Hypothalamus (tissue), 51 donors: ENCODE measurements at regions not wholly inside any gene's neighbourhood (a gene's known extent, or its start where the extent isn't known, plus 50 kb on each side); places are given as distances from the start of the nearest gene placed in this dataset.

ENCODE experiments used
- DNase-seq, 51 donors: peaks; one replicate each; lab custom pipeline; 2025; lab: John Stamatoyannopoulos, UW

DNA sequence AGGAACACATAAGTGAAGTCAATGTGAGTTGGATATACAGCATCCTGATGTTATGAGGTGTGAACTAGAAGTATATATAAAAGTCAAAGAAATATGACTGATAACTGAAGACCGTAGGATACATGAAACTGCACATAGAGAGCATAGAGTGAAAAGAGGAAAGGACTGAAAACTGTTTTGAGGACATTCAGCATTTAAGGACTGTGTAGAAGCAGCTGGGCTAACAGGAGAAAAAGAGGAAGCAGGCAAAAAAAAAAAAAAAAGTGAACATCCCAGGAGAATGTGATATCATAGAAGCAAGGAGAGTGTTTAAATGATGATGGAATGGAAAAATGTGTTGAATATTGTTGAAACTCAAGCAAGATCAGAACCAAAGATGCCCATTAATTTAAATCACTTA, 363.5 kb downstream of the PCDH20 start:
- DNase-seq = no peak

DNA sequence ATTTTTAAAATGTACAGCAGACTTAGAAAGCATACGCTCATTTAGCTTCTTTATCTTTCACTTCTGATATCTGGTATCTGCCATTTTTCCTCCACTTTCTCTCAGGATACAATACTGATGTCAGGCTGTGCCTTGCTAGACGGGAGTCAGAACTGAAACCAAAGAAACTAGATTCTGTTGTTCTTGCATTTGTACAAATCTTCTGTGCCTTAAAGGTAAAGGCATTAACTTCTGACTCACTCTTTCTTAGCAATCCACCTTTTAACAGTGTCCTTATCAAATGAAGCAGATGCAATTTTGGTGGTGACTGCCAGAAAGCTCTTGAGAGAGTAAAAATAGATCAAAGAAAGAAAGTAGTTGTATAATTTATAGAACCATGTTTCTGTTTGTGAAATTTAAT, 370.4 kb downstream of the PCDH20 start:
- DNase-seq = no peak

DNA sequence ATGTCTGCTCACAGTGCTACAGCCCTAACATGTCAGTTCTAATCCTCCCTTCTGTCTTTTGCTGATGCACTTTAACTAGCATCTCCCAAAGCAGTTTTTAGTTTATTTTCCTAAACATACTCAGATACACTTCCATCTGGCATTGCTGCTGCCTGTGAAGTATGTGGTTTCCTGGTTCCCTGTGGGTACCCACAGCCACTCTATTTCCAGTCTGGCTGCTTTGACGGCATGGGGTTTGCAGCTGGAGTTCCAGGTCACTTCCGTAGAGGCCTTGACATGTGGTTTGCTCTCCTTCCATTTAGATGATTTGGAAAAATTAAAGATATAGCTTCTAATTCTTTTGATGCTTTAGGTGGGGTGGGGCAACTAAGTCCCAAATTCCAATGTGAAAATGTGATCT, 375.5 kb downstream of the PCDH20 start:
- DNase-seq = no peak

DNA sequence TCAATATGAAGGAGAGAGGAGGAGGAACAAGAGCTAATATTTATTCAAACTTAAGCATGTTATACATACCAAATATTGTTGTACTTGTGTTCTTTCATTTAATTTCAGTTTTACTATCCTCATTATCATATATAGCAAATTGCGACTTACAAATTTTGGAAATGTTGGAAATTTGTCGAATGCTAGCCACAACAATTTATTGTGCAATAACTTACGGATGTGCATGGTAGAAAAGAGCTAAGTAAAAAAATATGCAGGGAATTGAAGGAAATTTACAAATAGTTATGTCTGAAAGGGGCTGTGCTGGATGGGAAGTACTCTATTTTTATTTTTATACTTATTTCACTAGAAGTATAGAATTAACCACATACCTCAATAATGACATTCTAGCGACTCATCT, 376.3 kb downstream of the PCDH20 start:
- DNase-seq = no peak

DNA sequence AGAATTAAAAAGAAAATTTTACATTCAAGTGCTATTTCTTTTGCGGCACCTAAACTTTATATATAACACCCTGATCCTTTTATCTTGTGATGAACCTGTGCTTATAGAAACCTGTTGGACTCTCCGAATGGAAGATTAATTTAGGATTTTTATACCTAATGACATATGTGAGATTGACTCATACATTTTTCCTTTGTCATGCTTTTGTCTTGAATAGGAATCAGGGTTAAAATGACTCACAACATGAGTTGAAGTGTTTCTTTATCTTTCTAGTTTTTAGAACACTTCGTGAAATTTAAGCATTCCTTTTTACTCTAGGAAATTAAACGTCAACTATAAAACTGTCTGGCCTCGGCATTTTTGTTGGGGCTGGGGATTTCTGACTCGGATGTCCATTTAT, 378.9 kb downstream of the PCDH20 start:
- DNase-seq = no peak

DNA sequence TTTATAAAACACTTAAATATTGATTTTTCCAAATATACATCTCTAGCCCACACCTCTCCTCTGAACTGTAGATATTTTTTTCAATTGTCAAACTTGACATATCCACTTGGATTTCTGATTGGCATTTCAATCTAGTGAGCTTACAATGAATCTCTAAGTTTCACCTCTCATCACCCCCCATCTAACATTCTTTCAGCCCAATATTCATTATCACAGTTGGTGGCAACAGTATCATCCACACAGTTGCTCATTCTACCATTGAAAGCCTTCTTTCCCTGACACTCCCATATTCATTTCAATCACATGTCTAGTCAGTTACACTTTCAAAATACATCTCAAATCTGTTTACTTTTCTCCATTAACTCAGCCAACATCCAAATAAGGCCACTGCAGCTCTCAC, 385.2 kb downstream of the PCDH20 start:
- no peak for DNase-seq

DNA sequence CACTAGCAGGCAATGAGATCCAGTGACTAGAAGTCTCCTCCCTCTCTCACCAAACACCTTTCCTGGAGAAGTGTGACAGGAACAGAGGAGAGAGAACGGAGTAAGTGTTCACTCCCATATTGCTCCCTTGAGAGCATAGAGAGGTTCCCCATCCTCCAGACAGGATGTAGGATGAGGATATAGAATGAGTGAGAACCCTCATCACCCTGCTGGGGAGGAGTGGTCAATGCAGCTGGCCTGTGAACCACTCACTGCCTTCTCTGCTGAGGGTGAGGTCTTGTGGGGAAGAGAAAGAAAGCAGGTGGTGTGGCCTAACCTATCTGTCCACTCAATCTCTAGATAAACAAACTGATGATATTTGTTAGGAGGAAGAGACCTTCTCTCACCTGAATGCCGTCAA, 386.6 kb downstream of the PCDH20 start:
- DNase-seq = no peak

DNA sequence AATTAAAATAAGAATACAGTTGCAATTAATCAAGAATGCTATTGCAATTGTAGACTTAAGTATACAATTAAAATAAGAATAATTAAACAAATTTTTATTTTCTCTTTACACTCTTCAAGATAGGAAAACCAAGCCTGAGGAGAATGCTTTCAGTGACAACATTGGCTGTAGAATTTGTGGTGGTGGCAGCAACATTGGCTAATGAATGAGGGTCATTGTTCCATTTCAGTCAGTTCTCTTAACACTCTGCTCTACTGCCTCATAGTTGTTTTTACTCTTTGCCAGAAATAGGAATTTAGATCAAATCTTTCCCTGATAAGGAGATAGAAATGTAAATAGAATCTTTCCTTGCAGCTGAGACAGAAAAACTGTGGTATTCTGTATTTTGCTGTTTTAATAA, 391.6 kb downstream of the PCDH20 start:
- peak in 9 of 51 donors; percentile 0 to 11 (median 4) for DNase-seq

DNA sequence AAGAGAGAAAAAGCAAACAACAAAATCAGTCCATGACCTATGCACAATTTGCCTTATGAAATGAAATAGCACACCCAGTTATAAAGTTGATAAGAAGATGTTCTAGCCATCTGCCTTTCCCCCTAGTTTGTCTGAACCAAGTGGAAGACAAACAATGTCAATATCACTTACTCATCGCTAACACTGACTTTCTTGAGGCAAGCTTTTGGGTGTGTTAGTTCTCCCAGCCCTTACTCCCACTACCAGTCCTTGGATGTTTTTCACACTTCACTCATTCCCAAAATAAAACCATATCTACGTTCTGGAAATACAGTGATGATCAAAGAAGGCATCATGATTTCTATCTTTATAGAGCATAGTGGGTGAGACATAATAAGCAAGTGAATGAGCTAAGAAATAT, 393.8 kb downstream of the PCDH20 start:
- DNase-seq = no peak

DNA sequence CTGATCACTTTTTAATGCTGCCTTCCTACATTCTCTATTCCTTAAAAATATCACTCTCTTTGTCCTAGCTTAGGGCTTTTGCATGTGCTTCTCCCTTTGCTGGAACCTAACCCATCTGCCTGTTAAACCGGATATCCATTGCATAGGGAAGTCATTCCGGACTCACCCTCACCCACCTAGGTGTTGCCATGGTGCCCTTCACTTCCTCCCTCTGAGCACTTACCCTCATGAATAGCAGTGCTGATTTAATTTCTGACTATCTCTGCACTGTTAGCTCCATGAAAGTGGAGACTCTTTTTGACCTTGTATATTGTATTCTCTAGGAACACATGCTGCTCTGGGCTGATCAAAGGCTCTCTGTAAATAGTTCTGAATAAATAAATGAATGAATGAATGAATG, 401.9 kb downstream of the PCDH20 start:
- DNase-seq = no peak

DNA sequence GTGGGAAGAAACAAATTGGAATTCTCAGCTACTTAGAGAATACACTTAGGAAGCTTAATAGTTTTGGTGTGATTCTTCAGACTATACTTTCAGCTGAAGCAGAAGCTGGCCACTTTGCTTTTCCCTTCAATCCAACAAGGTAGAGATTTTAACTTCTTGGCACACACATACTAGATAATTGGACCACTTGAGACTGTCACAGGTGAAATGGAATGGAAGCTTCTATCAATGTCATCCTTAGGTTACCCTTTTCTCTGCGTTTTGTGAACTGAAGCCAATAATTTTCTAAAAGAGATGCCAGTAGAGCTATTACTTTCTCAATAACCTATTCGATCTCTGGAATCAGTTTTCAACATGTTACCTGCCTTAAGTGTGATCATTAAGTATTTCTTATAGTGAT, 405.3 kb downstream of the PCDH20 start:
- DNase-seq = no peak

DNA sequence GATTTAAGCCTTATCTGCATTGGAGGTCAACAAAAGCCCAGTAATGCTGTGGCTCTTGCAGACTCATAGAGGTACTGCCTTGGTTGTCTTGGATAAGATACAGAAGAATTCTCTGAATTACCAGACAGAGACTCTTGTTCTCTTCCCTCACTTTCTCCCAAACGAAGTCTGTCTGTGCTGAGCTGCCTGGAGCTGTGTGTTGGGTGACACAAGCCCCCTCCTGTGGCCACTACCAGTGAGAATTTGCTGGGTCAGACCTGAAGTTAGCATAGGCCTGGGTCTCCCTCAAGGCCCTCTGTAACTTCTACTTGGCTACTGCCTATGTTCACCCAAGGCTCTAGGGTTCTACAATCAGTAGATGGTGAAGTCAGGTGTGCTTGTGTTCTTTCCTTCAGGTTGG, 413.0 kb downstream of the PCDH20 start:
- no peak for DNase-seq

DNA sequence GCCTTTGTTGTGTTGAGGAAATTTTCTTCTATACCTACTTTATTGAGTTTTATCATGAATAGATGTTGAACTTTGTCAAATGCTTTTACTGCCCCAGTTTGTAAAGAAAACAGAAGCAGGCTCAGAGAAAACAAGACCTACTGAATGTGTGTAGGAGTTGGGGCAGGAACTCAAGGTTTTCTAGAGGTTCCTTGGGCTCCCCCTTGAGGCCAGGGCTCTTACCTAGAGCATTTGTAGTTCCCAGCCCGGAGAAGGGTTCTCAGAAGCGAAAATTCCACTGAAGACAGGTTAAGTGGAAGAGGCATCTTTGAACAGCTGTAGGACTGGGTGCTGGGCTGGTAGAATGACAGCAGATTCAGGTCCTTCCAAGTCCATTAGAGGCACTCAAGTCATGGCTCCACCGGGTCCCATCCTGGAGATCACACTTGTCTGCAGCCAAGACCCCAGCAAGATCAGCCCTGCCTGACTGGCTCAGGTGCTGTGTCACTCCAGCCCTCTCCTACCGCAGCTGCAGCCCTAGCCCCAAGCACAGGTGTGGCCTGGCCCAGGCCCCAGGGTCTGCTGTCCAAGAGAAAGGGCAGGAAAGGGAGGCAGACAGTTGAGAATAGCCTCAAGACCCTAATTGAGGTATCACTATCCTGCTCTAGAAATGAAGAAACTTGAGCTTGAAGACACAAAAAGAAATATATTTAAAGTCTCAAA, 425.5 kb downstream of the PCDH20 start:
- DNase-seq = no peak

DNA sequence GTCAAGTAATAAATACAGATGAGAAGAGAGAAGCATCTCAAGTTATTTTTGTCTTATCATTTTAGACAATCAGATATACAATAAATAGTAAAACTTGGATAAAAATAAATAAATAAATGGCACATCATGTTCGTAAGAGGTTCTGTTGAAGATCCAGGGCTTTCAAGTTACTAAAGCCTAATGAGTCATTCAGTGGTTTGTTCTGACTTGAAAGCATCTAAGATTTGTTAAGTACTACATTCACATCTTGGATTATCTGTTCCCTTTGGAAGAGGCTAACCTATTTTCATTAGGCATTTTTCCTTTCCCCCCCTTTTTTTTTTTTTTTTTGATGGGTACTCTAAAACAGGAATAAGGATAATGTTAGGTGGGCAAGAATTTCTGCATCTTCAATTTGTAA, 429.3 kb downstream of the PCDH20 start:
- DNase-seq = no peak

DNA sequence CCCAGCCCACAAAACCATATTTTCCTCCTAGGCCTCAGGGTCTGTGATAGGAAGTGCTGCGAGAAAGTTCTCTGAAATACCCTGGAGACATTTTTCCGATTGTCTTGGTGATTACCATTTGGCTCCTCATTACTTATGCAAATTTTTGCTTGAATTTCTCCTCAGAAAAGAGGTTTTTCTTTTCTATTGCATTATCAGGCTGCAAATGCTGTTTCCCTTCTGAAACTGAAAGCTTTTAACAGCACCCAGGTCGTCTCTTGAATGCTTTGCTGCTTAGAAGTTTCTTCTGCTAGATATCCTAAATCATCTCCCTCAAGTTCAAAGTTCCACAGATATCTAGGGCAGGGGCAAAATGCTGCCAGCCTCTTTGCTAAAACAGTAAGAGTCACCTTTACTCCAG, 434.2 kb downstream of the PCDH20 start:
- no peak for DNase-seq

DNA sequence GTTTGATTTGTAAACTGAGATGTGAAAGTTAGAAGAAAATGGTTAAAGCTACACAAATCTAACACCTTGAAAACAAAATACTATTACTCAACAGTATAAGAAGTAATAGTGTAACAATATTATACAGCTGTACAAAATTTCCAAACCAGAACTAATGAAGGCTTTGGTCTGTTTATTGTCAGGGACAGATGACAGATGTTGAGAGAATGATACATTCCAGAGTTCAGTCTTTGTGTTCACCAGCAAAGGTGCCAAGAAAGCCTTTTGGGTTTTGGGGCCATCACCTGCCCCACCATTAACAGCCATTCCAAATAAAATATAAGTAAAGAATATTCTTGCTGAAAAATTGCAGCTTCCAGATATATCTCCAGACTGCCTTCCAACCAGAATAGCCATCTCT, 439.3 kb downstream of the PCDH20 start:
- DNase-seq = no peak

DNA sequence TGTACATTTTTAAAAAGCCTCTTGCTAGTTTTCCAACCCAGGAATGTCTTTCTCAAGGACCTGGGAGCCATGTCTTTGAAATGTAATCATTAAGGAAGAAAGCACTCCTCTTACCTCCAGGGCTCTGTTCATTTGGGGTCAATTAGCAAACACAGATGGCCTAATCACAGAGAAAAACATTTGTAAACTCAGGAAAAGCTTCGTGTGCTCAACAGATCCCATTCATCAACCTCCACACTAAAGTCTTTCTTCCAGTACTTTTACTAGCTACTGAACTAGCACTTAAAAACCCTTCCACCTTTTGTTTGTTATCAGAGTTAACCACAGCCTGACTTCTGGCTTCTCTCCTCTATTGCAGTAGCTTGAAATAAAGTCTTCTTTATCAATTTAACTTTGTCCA, 441.4 kb downstream of the PCDH20 start:
- no peak for DNase-seq

DNA sequence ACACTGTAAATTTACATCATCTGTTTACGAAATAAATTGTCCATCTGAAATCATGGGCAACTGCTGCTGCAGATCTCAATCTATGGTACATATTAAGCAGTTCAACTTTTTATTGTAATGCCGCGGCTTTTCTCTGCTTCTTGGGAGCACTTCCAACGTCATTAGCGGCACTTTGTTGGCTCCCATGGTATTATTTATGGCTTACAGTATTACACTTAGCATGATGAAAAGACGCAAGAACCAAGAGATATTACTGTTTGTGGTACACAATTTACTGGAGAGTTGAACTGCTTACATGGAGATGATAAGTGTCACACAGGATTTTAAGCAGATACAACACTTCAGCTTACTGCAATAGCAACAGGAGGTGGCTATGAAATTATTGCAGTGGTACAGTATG, 442.1 kb downstream of the PCDH20 start:
- no peak for DNase-seq

DNA sequence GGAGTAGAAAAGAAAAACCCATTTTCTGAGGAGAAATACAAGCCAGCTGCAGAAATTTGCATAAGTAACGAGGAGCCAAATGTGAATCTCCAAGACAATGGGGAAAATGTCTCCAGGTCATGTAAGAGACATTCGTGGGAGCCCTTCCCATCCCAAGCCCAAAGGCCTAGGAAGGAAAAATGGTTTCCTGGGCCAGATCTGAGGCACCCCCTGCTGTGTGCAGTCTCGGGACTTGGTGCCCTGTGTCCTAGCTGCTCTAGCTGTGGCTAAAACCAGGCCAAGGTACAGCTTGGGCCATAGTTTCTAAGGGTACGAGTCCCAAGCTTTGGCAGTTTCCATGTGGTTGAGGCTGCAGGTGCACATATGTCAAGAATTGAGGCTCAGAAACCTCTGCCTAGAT, 444.9 kb downstream of the PCDH20 start:
- DNase-seq = no peak

DNA sequence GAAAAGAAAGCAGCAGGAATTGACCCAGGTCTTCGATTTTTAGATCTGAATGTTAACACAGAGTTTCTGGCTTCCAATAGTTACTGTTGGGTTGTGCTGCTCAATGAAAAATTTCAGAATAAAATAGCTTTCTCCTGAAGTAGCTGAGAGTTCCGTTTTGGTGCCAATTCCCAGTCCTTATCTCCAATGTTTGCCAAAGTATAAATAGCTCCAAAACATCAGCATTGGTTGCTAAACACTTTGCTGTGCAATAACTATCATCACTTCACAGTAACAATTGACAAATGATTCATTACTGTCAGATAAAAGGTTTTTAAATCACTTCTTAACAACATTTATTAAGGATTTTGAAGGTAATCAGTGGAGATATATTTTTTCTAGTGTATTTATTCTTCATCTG, 446.0 kb downstream of the PCDH20 start:
- no peak for DNase-seq

DNA sequence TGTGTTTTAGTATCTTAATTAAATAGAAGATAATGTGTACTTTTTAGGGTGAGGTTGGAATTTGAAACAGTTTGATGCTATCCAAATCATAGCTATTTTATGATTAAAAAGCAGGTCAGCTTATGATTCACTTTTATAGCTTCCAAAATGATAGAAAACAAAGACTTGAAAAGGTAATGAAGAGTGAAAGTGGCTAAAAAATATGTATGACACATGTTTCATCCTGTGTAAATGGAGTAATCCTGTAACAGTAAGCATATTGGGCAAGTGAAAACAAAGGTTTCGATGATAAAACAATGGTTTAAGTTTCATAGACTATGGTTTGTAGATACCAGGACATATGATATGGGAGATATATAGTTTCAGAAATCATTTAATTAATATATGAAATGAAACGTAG, 456.2 kb downstream of the PCDH20 start:
- no peak for DNase-seq

DNA sequence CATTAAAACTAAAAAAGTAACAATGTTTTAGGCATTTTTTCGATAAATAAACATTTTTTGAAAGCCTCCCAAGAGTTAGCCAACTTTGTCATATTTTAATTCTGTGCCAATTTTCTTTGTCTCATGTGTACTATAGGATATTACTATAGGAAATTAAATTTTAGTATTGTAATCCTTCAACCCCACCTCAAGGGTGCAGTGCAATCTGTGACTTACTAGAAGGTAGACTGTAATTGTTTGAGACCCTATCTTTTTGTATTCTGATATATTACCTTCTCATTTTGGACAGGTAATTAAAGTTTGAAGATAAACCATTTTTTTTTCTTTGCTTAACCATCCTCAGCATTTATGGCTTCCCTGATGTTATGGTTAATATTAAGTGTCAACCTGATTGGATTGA, 457.8 kb downstream of the PCDH20 start:
- no peak for DNase-seq

DNA sequence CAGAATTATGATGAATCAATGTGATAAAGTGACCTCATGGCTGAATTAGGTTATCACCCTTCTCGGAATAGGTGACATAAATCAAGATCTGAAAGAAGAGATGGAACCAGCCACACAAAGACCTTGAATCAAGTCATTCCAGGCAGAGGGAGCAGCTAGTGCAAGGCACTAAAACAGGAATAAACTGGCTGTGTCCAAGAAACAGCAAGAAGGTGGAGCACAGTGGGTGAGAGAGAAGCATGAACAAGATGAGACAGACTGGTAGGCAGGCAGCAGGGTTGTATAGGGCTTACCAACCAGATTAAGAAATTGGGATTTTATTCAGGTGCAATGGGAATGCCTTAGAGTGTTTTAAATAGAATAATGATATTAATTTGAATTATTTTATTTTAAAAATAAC, 470.3 kb downstream of the PCDH20 start:
- DNase-seq = no peak
